ENCODE measurements at regions not wholly inside any gene's neighbourhood (a gene's known extent, or its start where the extent isn't known, plus 50 kb on each side); places are given as distances from the start of the nearest gene placed in this dataset.

- TF ChIP-seq CTCF (IDR thresholded peaks at IDR 0.05; ENCODE audit: borderline replicate concordance, extremely low read depth, low read length, poor library complexity, severe bottlenecking) (no peak), EZH2 (IDR thresholded peaks at IDR 0.05; ENCODE audit: borderline replicate concordance, low read depth, low read length, severe bottlenecking) (no peak)
Measured at GRCh38 chr7:88666626-88667025, 92.9 kb upstream of the ZNF804B start.

Measured in DND-41 (cell line).